Kidney capillary endothelial cell (primary cell): ENCODE measurements at regions not wholly inside any gene's neighbourhood (a gene's known extent, or its start where the extent isn't known, plus 50 kb on each side); places are given as distances from the start of the nearest gene placed in this dataset.

Experiments used
- DNase-seq: peaks from one replicate; pipeline ENCODE4 v3.0.0-alpha.2; 2018; ENCODE audit warnings: low spot score

DNA sequence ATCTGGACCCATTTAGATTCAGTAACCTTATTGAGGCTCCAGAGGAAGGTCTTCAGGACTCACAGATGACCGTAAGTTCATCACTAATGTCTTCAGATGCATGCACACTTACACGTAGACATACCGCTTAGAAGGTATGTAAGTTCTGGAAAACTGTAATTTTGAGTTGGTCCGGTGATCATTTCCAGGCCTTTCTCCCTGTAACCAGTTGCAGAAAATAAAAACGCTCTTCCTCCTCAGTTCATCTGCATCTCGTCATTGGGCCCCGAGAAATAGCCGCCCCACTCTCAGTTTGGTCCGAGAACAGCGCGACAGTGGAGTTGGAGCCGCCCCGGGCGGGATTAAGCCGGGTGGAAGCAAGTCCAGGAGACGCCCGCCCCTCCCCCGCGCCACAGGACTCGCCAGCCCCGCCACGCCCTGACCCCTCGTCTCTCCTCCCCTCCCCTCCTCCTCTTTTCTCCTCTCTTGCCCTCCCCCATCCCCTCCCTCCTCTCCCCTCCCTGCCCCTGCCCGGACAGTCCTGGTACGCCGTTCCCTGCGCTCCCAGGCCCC lies 83.7 kb downstream of the TNFAIP2 start:
- no peak for DNase-seq

GRCh38 chr14:103207388-103208072 lies 84.3 kb downstream of the TNFAIP2 start:
- DNase-seq, result no peak

DNA sequence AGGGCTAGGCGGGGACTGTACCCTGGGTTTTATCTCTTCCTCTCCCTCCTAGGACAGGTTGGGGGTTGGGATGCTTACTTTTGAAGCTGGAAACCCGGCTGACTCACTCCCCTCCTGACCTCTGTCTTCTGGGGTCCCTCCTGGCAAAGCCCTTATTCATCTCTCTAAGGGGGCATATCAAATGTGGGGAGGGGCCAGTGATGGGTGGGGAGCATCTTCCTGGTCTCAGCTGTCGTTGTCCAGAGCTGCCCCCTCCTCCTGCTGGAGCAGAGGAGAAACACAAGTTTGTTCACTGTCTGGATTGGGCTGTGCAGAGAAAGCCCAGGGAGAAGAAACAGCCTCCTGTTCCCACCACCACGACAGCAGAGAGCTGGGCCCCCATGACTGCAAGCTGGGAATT lies 85.8 kb downstream of the TNFAIP2 start:
- no peak for DNase-seq

DNA sequence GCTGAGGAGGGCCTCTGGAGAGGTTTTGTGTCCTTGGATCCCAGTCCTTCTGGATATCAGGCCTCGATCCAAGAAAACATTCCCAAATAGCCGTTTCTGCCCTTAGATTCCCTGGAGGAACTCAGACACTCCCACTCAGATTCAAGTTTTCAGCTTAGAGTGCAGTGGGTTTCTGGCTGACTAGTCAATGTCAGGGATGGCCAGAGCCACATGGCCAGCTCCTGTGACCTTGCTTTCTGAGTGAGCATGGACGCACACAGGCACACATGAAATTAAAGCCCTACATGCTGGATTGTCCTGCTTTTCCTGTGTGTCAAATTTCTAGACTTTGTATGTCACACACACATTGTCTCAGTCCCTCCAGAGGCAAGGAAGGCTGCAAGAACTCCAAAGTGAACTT lies 86.2 kb downstream of the TNFAIP2 start:
- no peak for DNase-seq

DNA sequence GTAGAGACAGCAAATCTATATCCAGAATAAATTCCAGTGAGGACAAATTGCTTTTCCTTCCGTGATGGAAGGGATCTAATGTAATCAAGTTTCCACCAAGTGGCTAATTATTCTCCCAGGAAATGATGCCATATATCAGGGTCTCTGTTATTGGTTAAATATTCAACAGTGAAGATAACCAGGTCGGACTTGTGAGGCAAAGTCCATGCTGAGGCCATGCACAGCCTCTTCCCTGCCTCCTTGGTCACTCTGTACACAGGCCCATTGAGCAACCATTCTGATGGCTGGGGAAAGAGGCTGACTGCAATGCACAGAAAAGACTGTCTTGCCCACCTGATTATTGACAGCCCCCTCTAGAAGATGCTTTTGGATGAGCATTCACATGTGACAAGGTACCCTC lies 90.1 kb downstream of the TNFAIP2 start:
- DNase-seq, result no peak

DNA sequence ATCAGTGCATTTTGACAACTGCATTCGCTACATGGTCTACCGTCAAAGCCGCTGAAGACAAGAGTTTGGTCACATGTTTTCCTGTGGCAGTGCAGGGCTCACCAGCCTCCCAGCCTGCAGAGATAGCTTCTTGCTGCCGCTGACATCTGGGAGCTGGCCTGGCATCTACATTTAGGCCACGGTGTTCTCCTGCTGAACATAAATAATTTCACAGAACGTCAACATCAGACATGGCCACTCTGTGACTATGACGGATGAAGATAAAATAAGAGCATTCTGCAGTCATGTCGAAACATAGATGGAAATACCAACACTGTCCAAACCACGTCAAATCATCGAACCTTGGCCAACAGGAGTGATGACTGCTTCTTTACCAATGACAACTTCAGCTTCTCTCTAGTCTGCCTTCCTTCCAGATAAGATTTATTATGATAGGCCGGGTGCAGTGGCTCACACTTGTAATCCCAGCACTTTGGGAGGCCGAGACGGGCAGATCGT lies 91.2 kb downstream of the TNFAIP2 start:
- DNase-seq, result no peak

DNA sequence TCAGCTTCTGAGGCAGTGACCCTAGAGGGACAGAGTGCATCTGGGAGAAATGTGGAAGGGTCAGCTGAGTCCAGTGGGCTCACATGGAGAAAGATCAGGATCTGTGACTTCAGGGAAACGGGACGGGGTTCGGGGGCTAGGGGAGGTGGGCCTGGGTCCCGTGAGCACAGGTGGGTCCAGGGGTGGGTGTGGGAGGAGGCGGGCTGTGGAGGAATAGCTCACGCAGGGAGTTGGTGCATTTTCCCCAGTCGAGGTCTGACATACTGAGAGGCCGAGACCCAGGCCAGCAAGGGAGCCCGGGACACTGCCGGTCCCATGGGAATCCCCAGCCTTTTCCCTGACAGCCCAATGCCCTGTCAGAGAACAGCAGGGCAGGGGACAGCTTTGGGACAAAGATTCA lies 93.1 kb downstream of the TNFAIP2 start:
- DNase-seq, result no peak

- DNase-seq, result no peak
These were observed 93.6 kb downstream of the TNFAIP2 start for GRCh38 chr14:103216857-103217256.

DNA sequence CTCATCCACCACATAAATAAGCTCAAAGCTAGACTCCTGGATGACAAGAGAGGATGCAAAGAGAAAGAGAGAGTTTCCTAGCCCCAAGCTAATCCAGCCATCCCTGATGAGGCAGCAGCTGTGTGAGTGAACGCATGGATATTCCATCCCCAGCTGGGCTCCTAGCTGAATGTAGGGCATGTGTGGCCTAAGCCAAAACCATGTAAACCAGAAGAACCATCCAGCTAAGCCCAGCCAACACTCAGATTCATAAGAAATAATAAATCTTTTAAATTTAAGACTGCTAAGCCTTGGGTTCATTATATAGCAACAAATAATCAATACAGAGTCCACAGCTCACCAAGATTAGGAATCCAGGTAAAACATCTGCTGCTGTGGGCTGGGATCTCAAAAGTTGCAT lies 94.3 kb downstream of the TNFAIP2 start:
- no peak for DNase-seq

GRCh38 chr14:103220134-103220981 lies 97.1 kb downstream of the TNFAIP2 start:
- no peak for DNase-seq

- no peak for DNase-seq
These were observed 97.9 kb downstream of the TNFAIP2 start for GRCh38 chr14:103220982-103221641.

DNA sequence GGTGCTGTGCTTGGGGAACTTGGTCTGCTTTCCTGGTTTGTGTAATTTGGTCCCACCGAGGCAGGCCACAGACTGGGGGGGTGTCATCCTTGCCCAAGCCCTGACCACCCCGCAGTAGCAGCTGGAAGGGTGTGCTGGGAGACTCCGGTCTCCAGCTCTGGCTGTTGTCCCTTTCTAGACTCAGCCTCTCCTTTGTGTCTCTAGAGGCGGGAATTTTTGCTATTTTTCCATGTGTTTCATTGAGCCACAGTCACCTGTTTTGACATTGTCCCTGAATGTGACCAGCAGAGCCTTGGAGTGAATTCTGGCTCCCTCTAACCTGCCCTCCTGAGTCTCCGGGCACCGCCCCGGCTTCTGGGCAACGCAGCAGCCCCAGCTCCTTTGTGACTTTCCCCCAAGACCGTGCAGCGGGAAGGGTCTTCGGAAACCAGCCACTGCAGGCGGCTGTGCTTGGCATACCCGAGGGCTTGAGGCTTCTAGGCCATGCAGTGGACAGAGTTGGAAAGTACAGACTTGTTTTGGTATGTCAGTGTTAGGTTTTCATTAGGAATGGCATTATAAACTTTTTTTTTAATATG lies 98.6 kb downstream of the TNFAIP2 start:
- DNase-seq, result no peak

DNA sequence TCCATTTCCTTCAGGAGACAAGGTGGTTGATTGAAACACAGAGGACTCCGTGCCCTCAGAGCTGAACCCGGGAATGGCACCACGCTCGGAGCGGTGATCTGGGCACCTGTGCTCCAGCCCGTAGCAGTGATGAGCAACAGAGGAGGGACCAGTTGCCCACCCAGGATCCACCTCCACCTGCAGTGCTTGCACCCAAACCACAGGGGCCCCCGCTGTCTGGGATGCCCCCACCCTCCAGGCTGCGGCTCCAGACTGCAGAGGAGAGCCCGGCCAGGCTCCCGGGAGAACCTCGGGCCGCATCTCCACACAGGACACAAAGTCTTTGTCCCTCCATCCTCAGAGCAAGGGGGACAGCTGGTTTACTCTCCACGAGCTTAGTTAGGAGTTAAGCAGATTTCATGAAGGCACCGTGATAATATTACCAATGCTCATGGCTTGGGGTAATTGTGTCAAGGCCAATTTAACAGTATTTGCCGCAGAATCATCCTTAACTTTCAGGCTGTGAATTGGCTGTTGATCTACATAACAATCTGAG lies 100.6 kb downstream of the TNFAIP2 start:
- no peak for DNase-seq

DNA sequence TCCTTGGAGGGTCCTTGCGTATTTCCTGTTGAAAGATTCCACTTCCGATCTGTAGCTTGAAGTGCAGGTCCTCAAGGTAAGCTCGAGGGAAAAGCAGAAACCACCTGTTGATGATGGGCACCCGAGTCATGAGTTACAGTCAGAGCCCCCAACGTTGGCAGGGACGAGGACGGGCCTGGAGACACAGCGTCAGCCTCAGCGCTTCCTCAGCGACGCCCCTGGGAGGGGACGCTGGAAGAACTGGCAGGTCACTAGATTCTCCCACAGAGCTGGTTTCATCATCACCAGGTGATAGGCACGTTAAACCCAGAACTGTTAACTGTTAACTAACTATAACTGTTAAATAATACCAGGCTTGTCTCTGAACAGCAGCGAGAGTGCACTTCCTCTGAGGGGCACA lies 101.8 kb downstream of the TNFAIP2 start:
- no peak for DNase-seq

DNA sequence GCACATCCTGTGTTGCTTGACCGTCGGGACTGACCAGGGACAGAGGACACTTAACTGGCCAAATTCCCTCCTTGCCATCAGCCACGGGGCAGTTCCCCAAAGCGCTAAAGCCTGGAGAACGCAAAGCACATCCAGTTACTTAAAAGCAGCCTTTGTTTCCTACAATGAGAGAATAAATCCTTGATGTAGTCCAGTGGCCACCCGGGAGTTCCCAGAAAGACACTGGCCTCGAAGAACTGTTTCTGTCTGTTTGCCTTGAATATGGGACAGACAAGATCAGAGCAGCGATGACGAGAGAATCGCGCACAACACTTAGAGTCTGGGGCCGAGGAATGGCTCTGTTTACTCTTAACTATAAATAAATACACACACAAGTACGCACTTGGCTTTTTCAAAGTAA lies 102.2 kb downstream of the TNFAIP2 start:
- no peak for DNase-seq

DNA sequence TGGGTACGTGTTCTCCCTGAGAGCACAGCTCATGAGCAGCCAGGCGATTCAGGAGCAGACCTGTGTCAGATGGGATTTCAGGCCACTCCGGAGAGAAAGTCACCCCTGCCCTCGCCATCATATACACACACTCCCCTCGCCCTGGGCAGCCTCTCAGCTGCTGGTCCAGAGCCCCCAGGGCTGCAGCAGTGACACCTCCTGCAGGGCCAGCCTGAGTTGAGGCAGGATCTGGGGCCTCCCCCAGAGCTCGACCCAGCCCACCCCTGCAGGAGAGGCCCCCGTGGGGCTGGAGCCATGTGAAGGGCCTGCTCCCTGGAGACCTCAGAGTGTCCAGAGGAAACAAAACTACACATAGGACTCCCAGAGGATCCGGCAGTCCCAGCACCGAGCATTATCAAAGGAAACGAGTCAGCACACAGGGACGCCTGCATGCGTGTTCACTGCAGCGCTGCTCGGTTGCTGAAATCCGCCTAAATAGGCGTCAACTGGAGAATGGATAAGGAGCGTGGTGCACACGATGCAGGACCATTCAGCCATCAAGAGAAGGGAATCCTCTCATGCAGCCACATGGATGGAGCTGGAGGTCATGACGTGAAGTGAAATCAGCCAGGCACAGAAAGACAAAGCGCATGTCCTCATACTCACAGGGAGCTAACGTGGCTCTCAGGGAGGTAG lies 104.0 kb downstream of the TNFAIP2 start:
- DNase-seq, result no peak

- DNase-seq, result no peak
These were observed 105.0 kb downstream of the TNFAIP2 start for GRCh38 chr14:103228076-103228806.

GRCh38 chr14:103228866-103229265 lies 105.2 kb upstream of the EIF5 start:
- no peak for DNase-seq

- DNase-seq, result no peak
These were observed 104.0 kb upstream of the EIF5 start for GRCh38 chr14:103230021-103230420.

- DNase-seq, result no peak
These were observed 103.2 kb upstream of the EIF5 start for GRCh38 chr14:103230658-103231334.
